ENCODE measurements at regions not wholly inside any gene's neighbourhood (a gene's known extent, or its start where the extent isn't known, plus 50 kb on each side); places are given as distances from the start of the nearest gene placed in this dataset.

DNA sequence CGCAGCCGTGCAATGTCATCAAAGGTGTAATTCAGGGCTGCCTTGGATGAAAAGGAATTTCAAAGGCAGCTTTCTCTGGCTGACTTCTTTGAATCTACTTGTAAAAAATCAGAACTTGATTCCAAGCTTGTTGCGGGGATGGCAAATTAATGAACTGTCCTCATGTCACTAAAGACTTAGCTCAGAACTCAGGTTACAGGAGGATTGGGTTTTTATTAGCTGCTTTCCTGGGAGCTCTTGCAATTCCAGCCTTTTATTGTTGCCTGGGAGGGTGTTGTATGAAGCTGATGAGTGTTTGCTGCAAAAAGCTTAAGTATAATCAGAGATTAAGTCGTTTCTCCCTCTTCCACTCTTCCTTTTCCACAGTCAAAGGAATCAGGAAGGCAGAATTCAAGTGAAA is 113.0 kb upstream of the CDH4 start:
- TF ChIP-seq CSDC2 (CRISPR knock-in tag; IDR thresholded peaks at IDR 0.05) (no peak), ISL1 (CRISPR knock-in tag; IDR thresholded peaks at IDR 0.05) (no peak), ZFP30 (CRISPR knock-in tag; IDR thresholded peaks at IDR 0.05) (no peak), OSR1 (CRISPR knock-in tag; IDR thresholded peaks at IDR 0.05) (no peak), ZNF8 (CRISPR knock-in tag; IDR thresholded peaks at IDR 0.05) (no peak), POU6F1 (CRISPR knock-in tag; IDR thresholded peaks at IDR 0.05; ENCODE audit: borderline replicate concordance, low read depth) (no peak), PPARA (CRISPR knock-in tag; IDR thresholded peaks at IDR 0.05; ENCODE audit: borderline replicate concordance) (no peak), ZNF70 (CRISPR knock-in tag; IDR thresholded peaks at IDR 0.05) (no peak), TCF4 (CRISPR knock-in tag; IDR thresholded peaks at IDR 0.05; ENCODE audit: borderline replicate concordance) (no peak), ZNF565 (CRISPR knock-in tag; conservative IDR thresholded peaks at IDR 0.05; ENCODE audit: low read depth) (no peak), TOX (CRISPR knock-in tag; IDR thresholded peaks at IDR 0.05; ENCODE audit: borderline replicate concordance) (no peak), ESRRG (CRISPR knock-in tag; IDR thresholded peaks at IDR 0.05) (no peak), ZFP3 (CRISPR knock-in tag; IDR thresholded peaks at IDR 0.05) (no peak), BACH2 (CRISPR knock-in tag; IDR thresholded peaks at IDR 0.05; ENCODE audit: borderline replicate concordance) (no peak), RARB (CRISPR knock-in tag; IDR thresholded peaks at IDR 0.05) (no peak)
- TF ChIP-seq, protein P1, sequence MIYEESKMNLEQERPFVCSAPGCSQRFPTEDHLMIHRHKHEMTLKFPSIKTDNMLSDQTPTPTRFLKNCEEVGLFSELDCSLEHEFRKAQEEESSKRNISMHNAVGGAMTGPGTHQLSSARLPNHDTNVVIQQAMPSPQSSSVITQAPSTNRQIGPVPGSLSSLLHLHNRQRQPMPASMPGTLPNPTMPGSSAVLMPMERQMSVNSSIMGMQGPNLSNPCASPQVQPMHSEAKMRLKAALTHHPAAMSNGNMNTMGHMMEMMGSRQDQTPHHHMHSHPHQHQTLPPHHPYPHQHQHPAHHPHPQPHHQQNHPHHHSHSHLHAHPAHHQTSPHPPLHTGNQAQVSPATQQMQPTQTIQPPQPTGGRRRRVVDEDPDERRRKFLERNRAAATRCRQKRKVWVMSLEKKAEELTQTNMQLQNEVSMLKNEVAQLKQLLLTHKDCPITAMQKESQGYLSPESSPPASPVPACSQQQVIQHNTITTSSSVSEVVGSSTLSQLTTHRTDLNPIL (CRISPR knock-in tag; IDR thresholded peaks at IDR 0.05; ENCODE audit: low read depth), result no peak
- TF ChIP-seq, protein P2, sequence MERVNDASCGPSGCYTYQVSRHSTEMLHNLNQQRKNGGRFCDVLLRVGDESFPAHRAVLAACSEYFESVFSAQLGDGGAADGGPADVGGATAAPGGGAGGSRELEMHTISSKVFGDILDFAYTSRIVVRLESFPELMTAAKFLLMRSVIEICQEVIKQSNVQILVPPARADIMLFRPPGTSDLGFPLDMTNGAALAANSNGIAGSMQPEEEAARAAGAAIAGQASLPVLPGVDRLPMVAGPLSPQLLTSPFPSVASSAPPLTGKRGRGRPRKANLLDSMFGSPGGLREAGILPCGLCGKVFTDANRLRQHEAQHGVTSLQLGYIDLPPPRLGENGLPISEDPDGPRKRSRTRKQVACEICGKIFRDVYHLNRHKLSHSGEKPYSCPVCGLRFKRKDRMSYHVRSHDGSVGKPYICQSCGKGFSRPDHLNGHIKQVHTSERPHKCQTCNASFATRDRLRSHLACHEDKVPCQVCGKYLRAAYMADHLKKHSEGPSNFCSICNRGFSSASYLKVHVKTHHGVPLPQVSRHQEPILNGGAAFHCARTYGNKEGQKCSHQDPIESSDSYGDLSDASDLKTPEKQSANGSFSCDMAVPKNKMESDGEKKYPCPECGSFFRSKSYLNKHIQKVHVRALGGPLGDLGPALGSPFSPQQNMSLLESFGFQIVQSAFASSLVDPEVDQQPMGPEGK (CRISPR knock-in tag; IDR thresholded peaks at IDR 0.05; ENCODE audit: borderline replicate concordance), result no peak
- TF ChIP-seq, protein P3, sequence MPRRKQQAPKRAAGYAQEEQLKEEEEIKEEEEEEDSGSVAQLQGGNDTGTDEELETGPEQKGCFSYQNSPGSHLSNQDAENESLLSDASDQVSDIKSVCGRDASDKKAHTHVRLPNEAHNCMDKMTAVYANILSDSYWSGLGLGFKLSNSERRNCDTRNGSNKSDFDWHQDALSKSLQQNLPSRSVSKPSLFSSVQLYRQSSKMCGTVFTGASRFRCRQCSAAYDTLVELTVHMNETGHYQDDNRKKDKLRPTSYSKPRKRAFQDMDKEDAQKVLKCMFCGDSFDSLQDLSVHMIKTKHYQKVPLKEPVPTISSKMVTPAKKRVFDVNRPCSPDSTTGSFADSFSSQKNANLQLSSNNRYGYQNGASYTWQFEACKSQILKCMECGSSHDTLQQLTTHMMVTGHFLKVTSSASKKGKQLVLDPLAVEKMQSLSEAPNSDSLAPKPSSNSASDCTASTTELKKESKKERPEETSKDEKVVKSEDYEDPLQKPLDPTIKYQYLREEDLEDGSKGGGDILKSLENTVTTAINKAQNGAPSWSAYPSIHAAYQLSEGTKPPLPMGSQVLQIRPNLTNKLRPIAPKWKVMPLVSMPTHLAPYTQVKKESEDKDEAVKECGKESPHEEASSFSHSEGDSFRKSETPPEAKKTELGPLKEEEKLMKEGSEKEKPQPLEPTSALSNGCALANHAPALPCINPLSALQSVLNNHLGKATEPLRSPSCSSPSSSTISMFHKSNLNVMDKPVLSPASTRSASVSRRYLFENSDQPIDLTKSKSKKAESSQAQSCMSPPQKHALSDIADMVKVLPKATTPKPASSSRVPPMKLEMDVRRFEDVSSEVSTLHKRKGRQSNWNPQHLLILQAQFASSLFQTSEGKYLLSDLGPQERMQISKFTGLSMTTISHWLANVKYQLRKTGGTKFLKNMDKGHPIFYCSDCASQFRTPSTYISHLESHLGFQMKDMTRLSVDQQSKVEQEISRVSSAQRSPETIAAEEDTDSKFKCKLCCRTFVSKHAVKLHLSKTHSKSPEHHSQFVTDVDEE (CRISPR knock-in tag; IDR thresholded peaks at IDR 0.05), result no peak
- TF ChIP-seq, protein P4, sequence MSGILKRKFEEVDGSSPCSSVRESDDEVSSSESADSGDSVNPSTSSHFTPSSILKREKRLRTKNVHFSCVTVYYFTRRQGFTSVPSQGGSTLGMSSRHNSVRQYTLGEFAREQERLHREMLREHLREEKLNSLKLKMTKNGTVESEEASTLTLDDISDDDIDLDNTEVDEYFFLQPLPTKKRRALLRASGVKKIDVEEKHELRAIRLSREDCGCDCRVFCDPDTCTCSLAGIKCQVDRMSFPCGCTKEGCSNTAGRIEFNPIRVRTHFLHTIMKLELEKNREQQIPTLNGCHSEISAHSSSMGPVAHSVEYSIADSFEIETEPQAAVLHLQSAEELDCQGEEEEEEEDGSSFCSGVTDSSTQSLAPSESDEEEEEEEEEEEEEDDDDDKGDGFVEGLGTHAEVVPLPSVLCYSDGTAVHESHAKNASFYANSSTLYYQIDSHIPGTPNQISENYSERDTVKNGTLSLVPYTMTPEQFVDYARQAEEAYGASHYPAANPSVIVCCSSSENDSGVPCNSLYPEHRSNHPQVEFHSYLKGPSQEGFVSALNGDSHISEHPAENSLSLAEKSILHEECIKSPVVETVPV (CRISPR knock-in tag; IDR thresholded peaks at IDR 0.05), result no peak
- no peak for ATAC-seq

- no peak for ATAC-seq
- no peak for TF ChIP-seq BACH2 (CRISPR knock-in tag; IDR thresholded peaks at IDR 0.05; ENCODE audit: borderline replicate concordance)
These were observed 111.5 kb upstream of the CDH4 start for GRCh38 chr20:61140576-61140975.

- TF ChIP-seq PPARA (CRISPR knock-in tag; IDR thresholded peaks at IDR 0.05; ENCODE audit: borderline replicate concordance) (no peak), TOX (CRISPR knock-in tag; IDR thresholded peaks at IDR 0.05; ENCODE audit: borderline replicate concordance) (no peak), RARB (CRISPR knock-in tag; IDR thresholded peaks at IDR 0.05) (no peak)
- ATAC-seq, result no peak
These were observed 106.0 kb upstream of the CDH4 start for GRCh38 chr20:61146023-61146422.

GRCh38 chr20:61149636-61150035 is 102.4 kb upstream of the CDH4 start:
- no peak for ATAC-seq
- TF ChIP-seq, protein P1 (CRISPR knock-in tag; IDR thresholded peaks at IDR 0.05; ENCODE audit: low read depth), result no peak
- TF ChIP-seq ZNF8 (CRISPR knock-in tag; IDR thresholded peaks at IDR 0.05), result no peak
- no peak for TF ChIP-seq SNAI2 (CRISPR knock-in tag; IDR thresholded peaks at IDR 0.05)
- TF ChIP-seq, protein P3 (CRISPR knock-in tag; IDR thresholded peaks at IDR 0.05), result no peak
- TF ChIP-seq OSR1 (CRISPR knock-in tag; IDR thresholded peaks at IDR 0.05), result no peak
- no peak for TF ChIP-seq TOX (CRISPR knock-in tag; IDR thresholded peaks at IDR 0.05; ENCODE audit: borderline replicate concordance)
- no peak for TF ChIP-seq CSDC2 (CRISPR knock-in tag; IDR thresholded peaks at IDR 0.05)
- no peak for TF ChIP-seq ZNF70 (CRISPR knock-in tag; IDR thresholded peaks at IDR 0.05)
- TF ChIP-seq, protein P2 (CRISPR knock-in tag; IDR thresholded peaks at IDR 0.05; ENCODE audit: borderline replicate concordance), result no peak
